ENCODE measurements at regions not wholly inside any gene's neighbourhood (a gene's known extent, or its start where the extent isn't known, plus 50 kb on each side); places are given as distances from the start of the nearest gene placed in this dataset.
"Not testable (repeated sequence)": the region's sequence is repeated elsewhere in the genome, so short reads cannot be mapped to it uniquely, and the experiment has no call there.

DNA sequence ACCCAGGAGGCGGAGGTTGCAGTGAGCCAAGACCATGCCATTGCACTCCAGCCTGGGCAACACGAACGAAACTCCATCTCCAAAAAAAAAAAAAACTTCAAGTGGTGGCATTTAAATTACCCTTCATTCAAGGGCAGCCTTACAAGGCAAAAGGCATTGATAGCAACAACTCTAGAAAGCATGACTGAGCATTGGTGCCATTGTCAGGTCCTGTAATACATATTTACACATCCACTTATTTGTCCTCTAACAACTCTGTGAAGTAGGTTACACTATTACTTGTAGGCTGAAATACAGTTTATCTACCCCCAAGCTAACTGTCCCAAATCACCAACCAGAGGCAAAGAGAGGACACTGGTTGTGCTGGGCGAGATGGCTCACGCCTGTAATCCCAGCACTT is 52.7 kb upstream of the LARP1 start:
- no peak for DNase-seq

- DNase-seq: not testable (repeated sequence)
Measured at GRCh38 chr5:154701725-154702124, 53.5 kb upstream of the LARP1 start.

GRCh38 chr5:154701181-154701580 is 54.0 kb upstream of the LARP1 start:
- no peak for DNase-seq

- not testable (repeated sequence) for DNase-seq
Measured at GRCh38 chr5:154700289-154700928, 54.8 kb upstream of the LARP1 start.

GRCh38 chr5:154698763-154699162 is 56.4 kb upstream of the LARP1 start:
- no peak for DNase-seq

- DNase-seq: no peak
Measured at GRCh38 chr5:154697371-154697770, 57.8 kb upstream of the LARP1 start.

GRCh38 chr5:154696891-154697290 is 58.3 kb upstream of the LARP1 start:
- DNase-seq: no peak

- DNase-seq: no peak
Measured at GRCh38 chr5:154694159-154694558, 61.0 kb upstream of the LARP1 start.

GRCh38 chr5:154690488-154690887 is 64.7 kb upstream of the LARP1 start:
- DNase-seq: no peak

DNA sequence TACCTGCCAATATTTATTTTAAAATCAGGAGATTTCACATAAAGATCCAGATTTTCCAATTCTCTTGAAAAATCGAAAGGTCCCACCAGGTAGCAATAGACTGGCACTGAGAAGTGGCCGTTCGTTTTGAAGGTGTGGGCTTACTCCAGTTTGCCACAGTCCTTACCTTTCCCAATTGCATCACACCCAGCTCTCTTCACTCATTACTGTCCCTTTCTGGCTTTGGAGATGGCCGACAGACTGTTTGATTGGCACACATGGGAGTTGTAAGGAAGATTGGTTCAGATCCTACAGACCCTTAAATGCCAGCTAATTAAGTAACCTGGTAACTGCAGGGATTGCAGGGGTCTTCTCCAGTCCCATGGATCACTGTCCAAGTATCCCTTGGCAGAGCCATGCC is 68.7 kb upstream of the LARP1 start:
- no peak for DNase-seq

GRCh38 chr5:154683101-154683880 is 71.9 kb upstream of the LARP1 start:
- DNase-seq: no peak

DNA sequence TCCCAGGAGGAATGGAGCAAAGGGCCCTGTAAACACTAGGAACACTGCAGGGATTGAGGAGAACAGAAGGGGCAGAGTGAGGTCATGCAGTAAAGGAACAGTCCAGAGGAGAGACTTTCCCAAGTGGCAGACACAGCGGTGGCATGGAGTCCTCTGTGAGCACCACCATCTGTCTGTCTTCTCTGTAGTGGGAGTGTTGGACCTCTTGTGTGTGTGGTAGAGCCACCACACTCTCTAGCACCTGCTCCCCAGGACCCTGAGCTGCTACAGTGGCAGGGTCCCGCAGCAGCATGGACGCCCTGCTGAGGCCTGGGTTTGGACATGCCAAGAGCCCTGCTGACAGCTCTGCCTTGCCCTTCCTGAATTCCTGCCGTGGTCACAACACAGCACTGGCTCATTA is 75.7 kb upstream of the LARP1 start:
- no peak for DNase-seq

- no peak for DNase-seq
Measured at GRCh38 chr5:154677921-154678320, 77.3 kb upstream of the LARP1 start.

GRCh38 chr5:154676508-154676907 is 78.7 kb upstream of the LARP1 start:
- no peak for DNase-seq

DNA sequence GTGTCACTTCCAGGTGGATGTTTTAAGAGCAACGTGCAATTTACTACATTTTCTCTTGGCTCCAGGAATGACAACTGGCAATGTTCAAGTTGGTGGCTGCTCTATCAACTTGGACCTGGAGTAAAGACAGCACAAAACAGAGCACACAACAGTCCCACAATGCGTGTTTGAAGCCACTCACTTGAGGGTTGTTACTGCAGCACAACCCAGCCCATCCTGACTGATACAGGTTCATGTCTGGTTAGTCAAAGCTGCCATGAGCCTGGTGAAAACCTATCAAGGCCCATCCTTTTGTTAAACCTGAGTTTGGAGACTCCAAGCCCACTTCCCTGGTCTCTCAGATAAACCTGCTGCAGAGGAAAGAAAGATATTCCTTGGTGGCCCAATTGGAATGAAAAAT is 81.1 kb upstream of the LARP1 start:
- DNase-seq: no peak

DNA sequence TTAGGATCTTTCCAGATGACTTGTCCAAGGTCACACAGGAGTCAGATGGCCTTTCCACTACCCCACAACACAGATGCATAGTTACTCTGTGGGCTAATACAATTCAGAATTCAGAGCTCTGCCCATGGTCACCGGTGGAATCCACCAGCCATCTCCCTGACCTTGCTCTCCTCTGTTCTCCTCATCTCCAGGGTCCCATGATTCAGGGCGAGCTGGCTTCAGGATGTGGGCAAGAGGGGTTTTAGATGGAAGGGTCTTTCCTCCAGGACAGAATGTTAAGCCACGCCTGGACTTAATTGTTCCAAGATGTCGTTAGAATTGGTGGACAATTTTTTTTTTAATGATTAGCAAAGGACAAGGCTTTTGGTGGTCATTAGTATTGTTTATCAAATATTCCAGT is 81.7 kb upstream of the LARP1 start:
- DNase-seq: no peak

DNA sequence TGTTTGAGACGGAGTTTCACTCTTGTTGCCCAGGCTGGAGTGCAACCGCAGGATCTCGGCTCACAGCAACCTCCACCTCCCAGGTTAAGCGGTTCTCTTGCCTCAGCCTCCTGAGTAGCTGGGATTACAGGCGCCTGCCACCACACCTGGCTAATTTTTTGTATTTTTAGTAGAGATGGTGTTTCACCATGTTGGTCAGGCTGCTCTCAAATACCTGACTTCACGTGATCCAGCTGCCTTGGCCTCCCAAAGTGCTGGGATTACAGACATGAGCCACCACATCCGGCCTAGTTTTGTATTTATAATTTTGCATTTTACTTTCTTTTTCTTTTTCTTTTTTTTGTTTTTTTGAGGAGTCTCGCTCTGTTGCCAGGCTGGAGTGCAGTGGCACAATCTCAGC is 85.3 kb upstream of the LARP1 start:
- not testable (repeated sequence) for DNase-seq

- no peak for DNase-seq
Measured at GRCh38 chr5:154669402-154669801, 85.8 kb upstream of the LARP1 start.

GRCh38 chr5:154664869-154665268 is 90.3 kb upstream of the LARP1 start:
- no peak for DNase-seq

DNA sequence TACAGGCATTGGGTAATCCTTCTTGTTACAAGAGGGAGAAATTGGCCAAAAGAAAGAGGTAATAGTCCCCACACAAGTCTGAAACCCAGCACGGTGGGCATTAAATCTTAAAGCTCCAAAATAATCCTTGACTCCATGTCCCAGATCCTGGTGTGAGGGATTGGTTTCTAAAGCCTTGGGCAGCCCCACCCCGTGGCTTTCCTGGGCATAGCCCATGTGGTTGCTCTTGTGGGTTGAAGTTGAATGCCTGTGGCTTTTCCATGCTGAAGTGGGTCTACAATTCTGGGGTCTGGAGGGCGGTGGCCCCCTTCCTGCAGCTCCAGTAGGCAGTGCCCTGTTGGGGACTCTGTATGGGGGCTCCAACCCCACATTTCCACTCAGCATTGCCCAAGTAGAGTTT is 91.8 kb upstream of the LARP1 start:
- no peak for DNase-seq

DNA sequence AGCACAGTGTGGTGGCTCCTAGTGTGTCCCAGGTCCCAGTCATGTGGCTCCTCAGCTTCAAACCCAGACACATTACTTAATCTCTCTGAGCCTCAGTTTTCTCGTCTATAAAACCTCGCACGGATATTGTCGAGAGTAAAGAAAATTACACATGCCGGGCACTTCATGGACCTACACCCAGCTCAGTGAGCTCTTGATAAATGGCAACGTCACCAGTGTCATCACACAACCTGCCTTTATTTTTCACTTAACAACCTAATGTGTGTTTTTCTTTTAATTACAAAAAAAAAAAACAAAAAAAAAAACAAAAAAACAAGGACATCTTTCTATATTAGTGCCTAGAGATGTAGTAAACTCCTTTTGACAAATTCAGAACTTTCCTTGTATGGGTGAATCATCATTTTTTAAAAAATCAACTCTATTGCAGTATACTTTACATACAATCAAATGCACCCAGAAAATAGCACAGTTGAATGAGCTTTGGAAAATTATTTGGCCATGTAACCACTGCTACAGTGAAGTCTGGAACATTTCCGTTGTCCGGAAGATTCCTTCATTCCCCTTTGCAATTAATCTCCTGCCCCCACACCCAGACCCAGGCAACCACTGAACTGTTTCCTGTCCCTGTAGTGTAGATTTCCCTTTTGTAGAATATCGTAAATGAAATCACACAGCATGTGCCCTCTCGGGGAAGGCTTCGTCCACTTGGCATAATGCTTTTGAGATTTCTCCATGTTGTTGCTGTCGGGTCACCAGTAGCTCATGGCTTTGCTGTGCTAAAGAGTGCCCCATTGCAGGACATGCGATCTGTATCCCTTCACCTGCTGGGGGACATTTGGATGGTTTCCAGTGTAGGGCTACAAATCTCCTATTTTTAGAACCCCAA is 100.4 kb upstream of the LARP1 start:
- DNase-seq: no peak

GRCh38 chr5:154653764-154654485 is 101.3 kb upstream of the LARP1 start:
- no peak for DNase-seq

- DNase-seq: no peak
Measured at GRCh38 chr5:154653418-154653763, 101.8 kb upstream of the LARP1 start.
